ENCODE measurements at regions not wholly inside any gene's neighbourhood (a gene's known extent, or its start where the extent isn't known, plus 50 kb on each side); places are given as distances from the start of the nearest gene placed in this dataset.

DNA sequence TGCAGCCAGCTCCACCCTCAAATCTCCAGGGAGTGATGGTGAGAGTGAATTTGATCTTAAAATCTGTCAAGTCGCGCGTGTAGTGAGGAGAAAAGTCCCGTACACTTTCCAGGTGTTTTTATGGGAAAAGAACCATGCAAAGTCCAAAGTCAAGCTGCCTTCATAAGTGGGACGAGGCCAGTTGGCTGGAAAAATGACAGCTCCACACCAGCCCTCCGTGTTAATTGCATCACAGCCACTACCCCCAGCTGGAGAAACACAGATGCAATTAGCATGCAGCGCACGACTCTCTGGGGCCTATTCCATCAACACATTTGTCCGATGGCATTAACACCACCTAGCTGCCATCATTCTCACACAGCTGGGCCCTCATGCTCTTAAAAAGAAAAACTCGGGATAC lies 68.4 kb downstream of the KLHDC7A start:
- TF ChIP-seq, protein P1, sequence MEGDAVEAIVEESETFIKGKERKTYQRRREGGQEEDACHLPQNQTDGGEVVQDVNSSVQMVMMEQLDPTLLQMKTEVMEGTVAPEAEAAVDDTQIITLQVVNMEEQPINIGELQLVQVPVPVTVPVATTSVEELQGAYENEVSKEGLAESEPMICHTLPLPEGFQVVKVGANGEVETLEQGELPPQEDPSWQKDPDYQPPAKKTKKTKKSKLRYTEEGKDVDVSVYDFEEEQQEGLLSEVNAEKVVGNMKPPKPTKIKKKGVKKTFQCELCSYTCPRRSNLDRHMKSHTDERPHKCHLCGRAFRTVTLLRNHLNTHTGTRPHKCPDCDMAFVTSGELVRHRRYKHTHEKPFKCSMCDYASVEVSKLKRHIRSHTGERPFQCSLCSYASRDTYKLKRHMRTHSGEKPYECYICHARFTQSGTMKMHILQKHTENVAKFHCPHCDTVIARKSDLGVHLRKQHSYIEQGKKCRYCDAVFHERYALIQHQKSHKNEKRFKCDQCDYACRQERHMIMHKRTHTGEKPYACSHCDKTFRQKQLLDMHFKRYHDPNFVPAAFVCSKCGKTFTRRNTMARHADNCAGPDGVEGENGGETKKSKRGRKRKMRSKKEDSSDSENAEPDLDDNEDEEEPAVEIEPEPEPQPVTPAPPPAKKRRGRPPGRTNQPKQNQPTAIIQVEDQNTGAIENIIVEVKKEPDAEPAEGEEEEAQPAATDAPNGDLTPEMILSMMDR (IDR thresholded peaks at IDR 0.05), result no peak
- no peak for TF ChIP-seq POLR2AphosphoS5 (IDR thresholded peaks at IDR 0.05; ENCODE audit: insufficient read depth in 1 of 2, low read depth in 1 of 2)

Measured in vagina (tissue), 2 donors.